HG03139 (cell line): ENCODE measurements at regions not wholly inside any gene's neighbourhood (a gene's known extent, or its start where the extent isn't known, plus 50 kb on each side); places are given as distances from the start of the nearest gene placed in this dataset.
"Not testable (repeated sequence)": the region's sequence is repeated elsewhere in the genome, so short reads cannot be mapped to it uniquely, and the experiment has no call there.

Experiments used
- ATAC-seq: cut with Tn5 transposase; IDR thresholded peaks from one replicate; pipeline ENCODE4 v1.9.1; 2021; ENCODE audit not compliant: unreplicated experiment

DNA sequence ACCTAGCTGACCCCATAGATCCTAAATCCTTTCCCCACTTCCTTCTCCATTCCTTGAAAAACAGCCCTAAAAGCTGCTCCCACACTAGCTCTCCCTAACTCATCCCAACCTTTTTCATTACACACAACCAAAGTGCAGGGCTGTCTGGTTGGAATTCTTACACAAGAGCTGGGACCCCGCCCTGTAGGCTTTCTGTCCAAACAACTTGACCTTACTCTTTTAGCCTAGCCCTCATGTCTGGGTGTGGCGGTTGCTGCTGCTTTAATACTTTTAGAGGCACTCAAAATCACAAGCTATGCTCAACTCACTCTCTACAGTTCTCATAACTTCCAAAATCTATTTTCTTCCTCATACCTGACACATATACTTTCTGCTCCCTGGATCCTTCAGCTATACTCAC lies 93.9 kb upstream of the TRIM24 start:
- ATAC-seq, result not testable (repeated sequence)

DNA sequence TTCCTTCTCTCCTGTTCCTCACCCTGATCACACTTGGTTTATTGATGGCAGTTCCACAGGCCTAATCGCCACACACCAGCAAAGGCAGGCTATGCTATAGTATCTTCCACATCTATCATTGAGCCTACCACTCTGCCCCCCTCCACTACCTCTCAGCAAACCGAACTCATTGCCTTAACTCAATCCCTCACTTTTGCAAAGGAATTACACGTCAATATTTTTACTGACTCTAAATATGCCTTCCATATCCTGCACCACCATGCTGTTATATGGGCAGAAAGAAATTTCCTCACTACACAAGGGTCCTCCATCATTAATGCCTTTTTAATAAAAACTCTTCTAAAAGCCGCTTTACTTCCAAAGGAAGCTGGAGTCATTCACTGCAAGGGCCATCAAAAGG lies 93.4 kb upstream of the TRIM24 start:
- not testable (repeated sequence) for ATAC-seq

DNA sequence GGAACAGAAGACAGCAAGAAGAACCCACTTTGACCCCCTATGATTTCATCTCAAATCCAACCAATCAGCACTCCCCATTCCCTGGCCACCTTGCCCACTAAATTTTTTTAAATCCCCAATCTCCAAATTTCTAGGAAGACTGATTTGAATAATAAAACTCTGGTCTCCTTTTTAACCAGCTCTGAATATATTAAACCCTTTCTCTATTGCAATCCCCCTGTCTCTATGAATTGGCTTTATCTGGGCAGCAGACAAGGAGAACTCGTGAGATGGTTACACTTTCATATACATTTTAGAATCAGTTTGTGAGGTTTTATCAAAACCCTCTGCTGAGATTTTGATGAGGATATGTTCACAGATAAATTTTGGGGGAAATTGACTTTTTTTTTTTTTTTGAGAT lies 90.3 kb upstream of the TRIM24 start:
- ATAC-seq, result no peak

DNA sequence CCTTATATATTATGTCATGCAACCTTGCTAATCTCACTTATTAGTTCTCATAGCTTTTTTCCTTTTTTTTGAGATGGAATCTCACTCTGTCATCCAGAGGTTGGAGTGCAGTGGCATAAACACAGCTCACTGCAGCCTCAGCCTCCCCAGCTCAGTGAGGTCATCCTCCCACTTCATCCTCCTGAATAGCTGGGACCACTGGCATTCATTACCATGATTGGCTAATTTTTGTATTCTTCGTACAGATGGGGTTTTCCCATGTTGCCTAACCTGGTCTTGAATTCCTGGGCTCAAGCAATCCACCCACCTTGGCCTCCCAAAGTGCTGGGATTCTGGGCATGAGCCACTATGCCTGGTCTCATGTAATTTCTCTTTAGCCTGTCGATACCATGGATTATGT lies 89.1 kb upstream of the TRIM24 start:
- ATAC-seq, result no peak

DNA sequence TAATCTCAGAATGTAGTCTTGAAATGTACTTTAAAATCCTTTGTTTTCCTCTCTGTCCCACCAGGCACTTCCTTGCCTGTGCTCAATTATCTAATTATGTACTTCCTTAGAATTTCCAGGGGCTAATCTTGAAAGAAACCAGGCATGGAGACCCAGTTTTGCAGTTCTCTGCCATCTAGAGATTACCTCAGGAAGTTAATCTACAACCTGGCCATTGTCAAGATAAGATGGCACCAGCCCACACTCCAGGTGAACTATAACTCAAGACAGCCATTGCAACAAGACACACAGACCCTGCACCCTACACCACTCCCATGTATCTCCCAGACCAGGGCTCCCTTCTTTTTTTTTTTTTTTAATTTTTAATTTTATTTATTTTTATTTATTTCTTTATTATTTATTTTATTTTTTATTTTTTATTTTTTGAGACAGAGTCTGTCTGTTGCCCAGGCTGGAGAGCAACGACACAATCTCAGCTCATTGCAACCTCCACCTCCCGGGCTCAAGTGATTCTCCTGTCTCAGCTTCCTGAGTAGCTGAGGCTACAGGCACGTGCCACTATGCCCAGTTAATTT lies 85.9 kb upstream of the TRIM24 start:
- ATAC-seq, result no peak

DNA sequence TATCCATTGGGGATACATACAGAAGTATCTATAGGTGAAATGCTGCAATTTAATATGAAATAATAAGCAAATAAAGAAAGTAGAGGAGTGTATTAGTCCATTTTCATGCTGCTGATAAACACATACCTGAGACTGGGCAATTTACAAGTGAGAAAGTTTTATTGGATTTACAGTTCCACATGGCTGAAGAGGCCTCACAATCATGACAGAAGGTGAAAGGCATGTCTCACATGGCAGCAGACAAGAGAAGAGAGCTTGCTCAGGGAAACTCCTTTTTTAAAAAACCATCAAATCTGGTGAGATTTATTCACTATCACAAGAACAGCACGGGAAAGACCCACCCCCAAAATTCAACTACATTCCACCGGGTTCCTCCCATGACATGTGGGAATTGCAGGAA lies 82.8 kb upstream of the TRIM24 start:
- ATAC-seq, result no peak

DNA sequence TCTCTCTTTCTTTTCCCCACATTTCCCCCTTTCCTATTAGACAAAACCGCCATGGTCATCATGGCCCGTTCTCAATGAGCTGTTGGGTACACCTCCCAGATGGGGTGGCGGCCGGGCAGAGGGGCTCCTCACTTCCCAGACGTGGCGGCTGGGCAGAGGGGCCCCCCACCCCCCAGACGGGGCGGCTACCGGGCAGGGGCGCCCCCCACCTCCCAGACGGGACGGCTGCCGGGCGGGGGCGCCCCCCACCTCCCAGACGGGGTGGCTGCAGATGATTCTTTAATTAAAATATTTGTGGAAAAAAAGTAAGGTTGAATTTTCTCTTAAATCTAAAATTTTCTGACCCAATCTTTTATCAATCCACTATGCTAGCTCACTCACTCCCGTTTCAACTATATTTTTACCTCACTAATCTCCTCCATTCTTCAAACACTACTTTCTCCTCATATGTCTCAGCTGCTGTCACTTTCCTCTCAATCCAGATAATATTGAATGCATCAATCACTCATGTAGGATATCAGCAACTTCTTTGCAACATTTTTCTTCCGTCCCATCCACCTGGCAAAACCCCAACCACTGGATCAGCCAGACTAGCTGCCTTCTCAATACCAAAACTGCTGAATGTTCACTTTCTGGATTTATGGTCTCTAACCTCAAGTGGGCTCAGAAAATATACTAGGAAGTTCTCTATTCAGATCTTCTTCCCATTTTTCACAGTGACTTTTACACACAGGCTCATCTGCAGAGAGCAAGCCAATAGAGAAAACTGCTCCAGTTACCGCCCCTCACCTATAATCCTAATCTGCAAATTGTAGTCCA lies 81.1 kb upstream of the TRIM24 start:
- ATAC-seq, result no peak

DNA sequence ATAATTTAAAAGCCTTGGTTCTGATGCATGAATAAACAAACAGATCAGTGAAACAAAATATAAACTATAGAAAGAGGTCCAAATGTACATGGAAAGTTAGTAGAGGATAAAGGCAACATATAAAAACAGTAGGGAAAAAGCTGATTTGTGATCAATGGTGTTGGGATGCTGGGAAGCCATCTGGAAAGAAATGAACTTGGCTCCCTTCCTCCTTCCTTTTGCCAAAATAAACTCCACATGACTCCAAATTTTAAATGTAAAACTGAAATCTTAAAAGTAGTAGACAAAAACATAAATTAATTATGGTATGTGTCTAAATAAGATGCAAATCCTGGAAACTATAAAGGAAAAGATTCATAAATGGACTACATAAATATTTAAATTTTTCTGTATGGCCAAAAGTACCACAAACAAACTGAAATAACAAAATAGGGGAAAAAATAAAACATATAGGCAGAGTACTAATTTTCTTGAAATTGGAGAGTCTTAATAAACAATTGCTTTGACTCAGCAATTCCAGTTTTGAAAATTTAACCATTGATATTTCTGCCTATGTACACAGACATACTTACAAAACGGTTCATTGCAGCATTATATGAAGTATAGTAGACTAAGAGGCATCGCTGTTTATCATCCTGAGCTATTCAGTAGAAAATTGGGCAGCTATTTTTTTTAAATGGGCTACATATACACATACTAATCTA lies 77.0 kb upstream of the TRIM24 start:
- no peak for ATAC-seq

DNA sequence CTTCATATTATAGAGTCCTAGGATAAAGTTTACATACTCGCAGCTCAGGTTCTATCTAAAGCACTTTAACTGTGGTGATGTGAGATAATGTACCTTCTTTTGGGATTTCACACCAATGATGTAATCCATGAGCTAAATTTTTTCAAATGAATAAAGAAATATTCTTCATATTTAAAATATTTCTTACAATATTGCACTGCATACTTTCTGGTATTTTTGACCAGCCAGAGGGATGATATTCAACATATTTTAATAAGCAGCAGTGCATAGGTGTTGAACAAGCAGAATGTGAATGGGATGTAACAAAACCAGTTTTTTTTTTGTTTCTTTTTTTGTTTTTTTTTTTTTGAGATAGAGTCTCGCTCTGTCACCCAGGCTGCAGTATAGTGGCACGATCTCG lies 73.2 kb upstream of the TRIM24 start:
- ATAC-seq, result no peak

DNA sequence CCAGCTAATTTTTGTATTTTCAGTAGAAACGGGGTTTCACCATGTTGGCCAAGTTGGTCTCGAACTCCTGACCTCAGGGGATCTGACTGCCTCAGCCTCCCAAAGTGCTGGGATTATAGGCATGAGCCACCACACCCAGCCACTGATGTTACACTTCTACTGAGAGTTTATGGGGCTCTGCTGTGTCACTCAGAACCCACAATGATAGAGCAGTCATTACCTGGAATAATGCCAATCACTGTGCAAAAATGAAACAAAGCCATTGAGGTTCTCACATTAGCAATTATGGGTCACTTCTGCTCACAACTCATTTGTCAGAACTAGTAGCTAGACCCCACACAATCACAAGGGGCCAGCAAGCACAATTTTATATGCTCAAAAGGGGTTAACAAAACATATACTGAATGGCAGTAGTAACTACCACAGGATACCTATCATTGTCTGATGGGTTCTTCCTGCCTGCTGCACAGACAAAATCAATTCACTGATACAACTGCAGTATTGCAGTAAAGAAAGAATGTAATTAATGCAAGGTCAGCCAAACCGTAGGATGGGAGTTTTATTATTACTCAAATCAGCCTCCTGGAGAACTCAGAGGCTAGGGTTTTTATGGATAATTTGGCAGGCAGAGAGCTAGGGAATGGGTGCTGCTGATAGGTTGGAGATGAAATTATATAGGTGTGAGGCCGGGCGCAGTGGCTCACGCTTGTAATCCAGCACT lies 72.1 kb upstream of the TRIM24 start:
- no peak for ATAC-seq

DNA sequence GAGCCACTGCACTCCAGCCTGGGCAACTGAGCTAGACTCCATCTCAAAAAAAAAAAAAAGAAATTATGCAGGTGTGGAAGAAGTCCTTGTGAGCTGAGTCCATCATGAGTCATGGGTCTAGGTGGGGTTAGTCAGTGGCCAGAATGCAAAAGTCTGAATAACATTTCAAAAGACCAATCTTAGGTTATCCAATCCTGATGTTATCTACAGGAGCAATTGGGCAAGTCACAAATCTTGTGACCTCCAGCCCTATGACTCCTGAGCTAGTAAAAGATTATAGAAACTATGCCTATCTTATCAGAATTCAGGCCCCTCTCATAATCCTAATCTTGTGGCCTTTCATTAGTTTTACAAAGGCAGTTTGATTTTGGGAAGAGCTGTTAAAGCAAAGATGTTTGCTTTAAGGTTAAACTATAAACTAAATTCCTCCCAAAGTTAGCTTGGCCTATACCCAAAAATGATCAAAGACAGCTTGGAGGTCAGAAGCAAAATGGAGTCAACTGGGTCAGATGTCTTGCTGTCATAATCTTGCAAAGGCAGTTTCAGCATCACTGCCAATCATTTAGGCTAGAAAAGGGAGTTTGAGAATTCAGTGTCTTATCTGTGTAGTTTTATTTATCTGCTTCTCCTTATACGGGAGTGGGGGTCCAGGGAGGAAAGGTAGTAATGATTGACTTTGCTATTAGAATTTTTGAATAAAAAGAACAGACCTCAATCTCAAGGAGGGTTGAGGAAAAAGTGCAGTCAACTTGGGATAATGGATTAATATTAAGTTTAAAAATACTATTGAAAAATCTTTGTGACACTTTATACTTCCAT lies 71.2 kb upstream of the TRIM24 start:
- ATAC-seq, result no peak

DNA sequence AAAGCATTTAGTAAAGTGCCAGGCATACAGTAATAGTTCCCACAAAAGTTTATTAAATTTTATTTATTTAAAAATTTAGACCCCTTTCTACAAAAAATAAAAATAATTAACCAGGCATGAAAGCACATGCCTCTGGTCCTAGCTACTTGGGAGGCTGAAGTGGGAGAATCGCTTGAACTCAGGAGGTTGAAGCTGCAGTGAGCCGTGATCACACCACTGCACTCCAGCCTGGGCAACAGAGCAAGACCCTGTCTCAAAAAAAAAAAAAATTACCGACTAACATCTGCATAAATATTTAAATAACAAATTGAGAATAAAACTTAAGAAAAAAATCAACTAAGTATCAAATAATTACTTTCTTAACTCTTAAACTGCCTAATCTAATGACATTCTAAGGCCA lies 64.3 kb upstream of the TRIM24 start:
- no peak for ATAC-seq

DNA sequence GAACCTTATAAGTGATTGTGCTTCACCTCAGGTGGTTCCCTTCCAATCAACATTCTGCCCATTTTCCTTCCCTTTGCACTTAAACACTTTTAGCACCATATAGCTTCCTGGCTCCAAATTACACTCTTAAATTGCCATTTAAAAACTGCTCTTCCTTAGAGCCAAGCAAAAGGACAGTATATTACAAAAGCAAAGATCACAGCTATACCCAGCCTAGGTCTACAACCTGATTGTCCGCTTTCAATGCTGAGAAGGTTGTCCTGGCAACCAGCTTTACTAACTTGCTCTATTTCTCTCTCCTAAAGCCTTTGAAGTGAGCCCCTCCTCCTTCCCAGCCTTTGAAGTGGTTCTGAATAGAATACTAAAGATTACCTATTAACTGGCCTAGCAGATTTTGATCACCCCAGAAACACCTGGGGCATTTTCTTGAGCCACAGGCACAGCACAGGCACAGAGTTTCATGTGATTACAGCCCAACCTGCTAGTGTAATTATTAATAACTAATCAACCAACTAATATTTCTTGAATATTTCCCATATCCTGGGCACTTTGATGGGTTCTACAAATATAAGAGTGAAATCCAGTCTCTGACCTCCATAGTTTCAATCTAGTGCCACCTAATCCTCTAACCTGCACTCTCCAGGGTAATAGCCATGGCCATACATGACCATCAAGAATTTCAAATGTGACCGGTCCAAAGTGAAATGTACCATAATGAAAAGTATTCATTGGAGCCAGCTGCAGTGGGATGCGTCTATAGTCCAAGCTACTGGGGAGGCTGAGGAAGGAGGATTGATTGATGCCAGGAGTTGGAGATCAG lies 63.6 kb upstream of the TRIM24 start:
- ATAC-seq, result peak; percentile 98

DNA sequence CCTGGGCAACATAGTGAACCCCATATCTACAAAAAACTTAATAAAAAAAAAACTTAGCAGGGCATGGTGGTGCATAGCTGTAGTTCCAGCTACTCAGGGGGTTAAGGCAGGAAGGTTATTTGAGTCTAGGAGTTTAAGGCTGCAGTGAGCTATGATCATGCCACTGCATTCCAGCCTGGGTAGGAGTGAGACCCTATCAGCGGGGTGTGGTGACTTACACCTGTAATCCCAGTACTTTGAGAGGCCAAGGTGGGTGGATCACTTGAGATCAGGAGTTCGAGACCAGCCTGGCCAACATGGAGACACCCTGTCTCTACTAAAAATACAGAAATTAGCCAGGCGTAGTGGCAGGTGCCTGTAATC lies 63.0 kb upstream of the TRIM24 start:
- not testable (repeated sequence) for ATAC-seq

DNA sequence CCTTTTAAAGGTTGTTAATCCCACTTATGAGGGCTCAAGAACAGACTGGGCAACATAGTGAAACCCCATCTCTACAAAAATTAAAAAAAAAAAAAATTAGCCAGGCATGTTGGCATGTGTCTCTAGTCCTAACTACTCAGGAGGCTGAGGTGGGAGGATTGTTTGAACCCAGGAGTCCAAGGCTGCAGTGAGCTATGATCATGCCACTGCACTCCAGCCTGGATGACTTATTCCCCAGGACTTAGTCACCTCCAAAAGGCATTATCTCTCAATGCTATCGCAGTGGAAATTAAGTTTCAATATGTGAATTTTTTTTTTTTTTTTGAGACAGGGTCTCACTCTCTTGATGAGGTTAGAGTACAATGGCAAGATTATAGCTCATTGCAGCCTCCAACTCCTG lies 61.2 kb upstream of the TRIM24 start:
- ATAC-seq, result no peak

DNA sequence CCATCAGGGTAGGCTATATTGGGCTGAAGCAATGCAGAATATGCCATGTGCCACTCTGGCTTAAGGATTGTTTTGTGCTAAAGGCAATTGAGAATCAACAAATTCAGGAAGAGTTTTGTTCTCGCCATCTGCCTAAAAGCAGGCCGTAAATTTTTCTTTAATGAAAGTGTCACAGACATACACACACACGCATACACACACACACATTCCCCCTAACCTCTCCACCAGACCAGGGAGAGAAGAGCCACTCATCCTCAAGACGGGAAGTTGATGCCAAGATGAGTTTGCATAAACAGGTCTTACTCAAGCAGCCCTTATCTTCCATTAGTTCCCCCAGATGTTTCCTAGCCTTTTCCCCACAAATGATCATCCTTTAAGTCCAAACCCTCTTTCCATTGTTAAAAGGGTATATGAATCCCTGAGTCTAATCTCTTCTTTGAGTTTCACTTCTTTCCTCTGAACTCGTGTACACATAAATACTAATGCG lies 59.6 kb upstream of the TRIM24 start:
- ATAC-seq, result no peak

DNA sequence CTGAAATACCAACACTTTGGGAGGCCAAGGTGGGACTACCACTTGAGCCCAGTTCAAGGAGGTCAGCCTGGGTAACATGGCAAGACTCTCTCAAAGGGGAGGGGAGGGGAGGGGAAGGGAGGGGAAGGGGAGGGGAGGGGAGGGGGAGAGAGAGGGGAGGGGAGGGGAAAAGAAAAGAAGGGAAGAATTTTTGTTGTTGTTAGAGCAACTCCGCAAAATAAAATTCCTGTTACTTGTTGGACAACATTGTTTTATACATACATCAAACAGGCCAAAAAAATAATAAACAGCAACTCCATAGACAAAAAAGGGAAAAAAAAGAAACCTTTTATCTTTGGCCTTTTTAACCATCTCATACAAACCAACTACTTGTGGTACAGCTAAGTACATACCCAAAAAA lies 57.3 kb upstream of the TRIM24 start:
- ATAC-seq, result no peak

DNA sequence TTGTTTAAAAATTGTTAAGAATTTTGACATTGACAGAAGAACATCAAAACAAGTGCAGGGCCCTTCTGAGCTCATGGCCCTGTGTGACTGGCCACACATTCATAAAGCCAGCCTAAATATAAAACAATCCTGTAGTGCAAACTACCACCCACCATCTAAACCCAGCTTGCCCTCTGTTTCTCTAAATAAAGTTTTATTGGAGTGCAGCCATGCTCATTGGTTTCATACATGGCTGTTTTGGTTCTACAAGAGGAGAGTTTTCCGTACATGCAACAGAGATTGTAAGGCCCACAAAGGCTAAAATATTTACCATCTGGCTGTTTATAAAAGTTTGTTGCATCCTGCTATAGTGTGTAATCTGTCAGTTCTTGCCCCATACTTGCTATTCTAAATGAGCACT lies 54.6 kb upstream of the TRIM24 start:
- ATAC-seq, result no peak

DNA sequence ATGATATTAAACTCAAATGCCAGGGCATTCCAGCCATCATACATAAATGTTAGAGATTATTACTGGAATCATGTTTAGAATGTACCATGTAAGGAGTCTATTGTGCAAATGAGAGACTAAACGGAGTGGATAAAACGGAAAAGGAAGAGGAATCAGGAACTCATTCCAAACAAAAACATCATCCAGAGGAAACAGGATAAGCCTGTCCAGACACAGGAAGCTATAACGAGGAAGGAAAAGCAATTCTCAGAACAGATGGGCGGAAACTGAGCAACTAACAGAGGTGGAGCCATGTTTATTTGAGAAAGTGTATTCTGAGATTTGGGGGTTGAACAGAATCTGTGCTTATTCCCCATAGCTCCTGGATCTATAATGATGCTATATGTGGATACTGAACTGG lies 52.3 kb upstream of the TRIM24 start:
- no peak for ATAC-seq
